Common myeloid progenitor, CD34-positive (primary cell): ENCODE measurements at regions not wholly inside any gene's neighbourhood (a gene's known extent, or its start where the extent isn't known, plus 50 kb on each side); places are given as distances from the start of the nearest gene placed in this dataset.
A peak's percentile ranks its signal among the peaks of the same experiment; 100 is the strongest.
"Not testable (repeated sequence)": the region's sequence is repeated elsewhere in the genome, so short reads cannot be mapped to it uniquely, and the experiment has no call there.

Source experiments
- CTCF ChIA-PET: fragments of 350-600 bp; sonication (Branson Sonifier 250); formaldehyde crosslinking; loops from one replicate; lab custom pipeline; 2021; ENCODE audit warnings: antibody characterized with exemption; lab: Charles Lee
- POLR2A ChIA-PET: fragments of 350-600 bp; sonication (Branson Sonifier 250); formaldehyde crosslinking; loops from one replicate; lab custom pipeline; 2021; ENCODE audit warnings: antibody characterized with exemption; lab: Charles Lee
- DNase-seq, 3 donors: peaks; one replicate each; pipeline versions ENCODE4 v3.0.0 to v3.0.0-alpha.2; 2013
- H3K27ac ChIP-seq, 2 experiments: 1 replicate in 1 of 2; 2 replicates in 1 of 2; pipeline ENCODE4 v1.7.0; 2013; ENCODE audit warnings: inconsistent platforms in 2 of 2, low read length in 2 of 2, mild to moderate bottlenecking in 2 of 2, low read depth in 1 of 2, moderate library complexity in 1 of 2; ENCODE audit not compliant: severe bottlenecking in 2 of 2, insufficient read depth in 1 of 2, poor library complexity in 1 of 2
- H3K27me3 ChIP-seq, 5 experiments: replicated peaks in 2 of 5; 1 replicate in 3 of 5; 2 replicates in 2 of 5; pipeline versions ENCODE4 v1.6.1 to v1.7.0; 2013; ENCODE audit warnings: low read length in 4 of 5, mild to moderate bottlenecking in 2 of 5, moderate library complexity in 2 of 5, inconsistent platforms in 1 of 5; ENCODE audit not compliant: insufficient read depth in 5 of 5, control insufficient read depth in 4 of 5
- H3K36me3 ChIP-seq, 4 experiments: 1 replicate in 2 of 4; 2 replicates in 2 of 4; pipeline versions ENCODE4 v1.6.1 to v1.7.0; 2013; ENCODE audit warnings: low read length in 3 of 4, control low read depth in 1 of 4, mild to moderate bottlenecking in 1 of 4; ENCODE audit not compliant: control insufficient read depth in 4 of 4, insufficient read depth in 4 of 4
- H3K4me1 ChIP-seq, 4 experiments: 1 replicate in 3 of 4; 2 replicates in 1 of 4; pipeline versions ENCODE4 v1.6.1 to v1.7.1; 2013; ENCODE audit warnings: low read length in 3 of 4, mild to moderate bottlenecking in 3 of 4, control low read depth in 1 of 4, inconsistent platforms in 1 of 4, moderate library complexity in 1 of 4; ENCODE audit not compliant: control insufficient read depth in 4 of 4, insufficient read depth in 4 of 4; ENCODE audit errors: control extremely low read depth in 1 of 4
- H3K4me3 ChIP-seq, 7 experiments: 1 replicate in 4 of 7; 2 replicates in 3 of 7; pipeline versions ENCODE4 v1.5.1 to v1.7.0; 2013; ENCODE audit warnings: mild to moderate bottlenecking in 7 of 7, low read length in 6 of 7, moderate library complexity in 6 of 7, inconsistent platforms in 2 of 7, low read depth in 2 of 7, control low read depth in 1 of 7; ENCODE audit not compliant: insufficient read depth in 4 of 7, control insufficient read depth in 1 of 7; ENCODE audit errors: extremely low read depth in 1 of 7
- H3K9me3 ChIP-seq, 5 experiments: 1 replicate in 4 of 5; 2 replicates in 1 of 5; pipeline versions ENCODE4 v1.6.1 to v1.7.1; 2013; ENCODE audit warnings: low read length in 4 of 5, mild to moderate bottlenecking in 2 of 5, inconsistent platforms in 1 of 5, low read depth in 1 of 5, moderate library complexity in 1 of 5; ENCODE audit not compliant: control insufficient read depth in 4 of 5, insufficient read depth in 2 of 5; ENCODE audit errors: control extremely low read depth in 1 of 5
- WGBS: methylation state at CpG from one replicate; pipeline ENCODE4 v1.1.5; 2013; ENCODE audit not compliant: insufficient coverage; 5-methylcytosine and 5-hydroxymethylcytosine counted together

DNA sequence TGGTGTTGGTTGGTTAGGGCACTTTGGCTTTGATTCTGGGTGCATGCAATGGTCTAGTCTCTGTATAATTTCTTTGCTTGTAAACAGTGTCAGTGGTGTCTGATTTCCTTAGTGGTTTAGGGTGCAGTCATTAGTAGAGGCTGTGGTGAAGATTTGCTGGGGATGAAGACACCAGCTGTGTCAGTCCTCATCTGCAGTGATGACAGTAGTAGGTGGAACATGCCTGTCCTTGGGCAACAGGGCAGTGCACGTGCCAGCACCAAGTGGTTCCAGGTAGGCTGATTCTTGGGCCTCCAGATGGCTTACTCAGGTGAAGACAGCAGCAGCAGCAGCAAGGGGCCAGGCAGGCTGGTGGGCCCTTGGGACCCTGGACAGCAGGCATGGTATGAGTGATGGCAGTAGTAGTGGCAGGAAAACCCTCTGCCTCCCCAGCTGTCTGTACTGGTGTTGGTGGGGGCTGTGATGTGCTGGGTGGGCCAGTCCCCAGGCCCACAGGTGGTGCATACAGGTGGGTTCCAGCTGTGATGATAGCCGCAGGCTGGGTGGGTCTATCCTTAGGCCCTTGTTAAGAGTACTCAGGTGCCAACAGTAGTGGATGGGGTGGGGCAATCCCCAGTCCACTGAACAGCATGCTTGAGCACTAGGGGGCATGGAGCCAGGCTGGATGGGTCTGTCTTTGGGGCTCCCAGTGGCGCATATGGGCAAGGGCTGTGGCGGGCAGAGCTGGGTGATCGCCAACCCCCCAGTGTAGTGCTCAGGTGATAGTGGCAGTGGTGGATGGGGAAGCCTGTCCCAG, 140.7 kb upstream of the THUMPD2 start:
- Histone ChIP-seq H3K27ac (no peak overlapping the region), H3K36me3 (no peaks in the 10 kb centered on the region), H3K4me3 (no peak overlapping the region), H3K4me1 (peaks cover 0 to 2% (median 0%) of the 10 kb centered on the region in 4 experiments), H3K27me3 (no peaks in the 10 kb centered on the region), H3K9me3 (no peaks in the 10 kb centered on the region)
- 100% methylated on average over 1 of the region's 5 CpGs for WGBS
- ChIA-PET POLR2A (no interaction called here), CTCF (interaction anchor here (0.7 kb wide), 1 partner anchor 79 kb away, joined by 3 read pairs; no protein-coding TSS in a partner anchor)
- peak in 1 of 3 donors; percentile 1 for DNase-seq

- no peaks in the 10 kb centered on the region for H3K27me3 ChIP-seq
- H3K27ac ChIP-seq = no peak overlapping the region
- no peaks in the 10 kb centered on the region for H3K36me3 ChIP-seq
- peaks cover 0 to 3% (median 1%) of the 10 kb centered on the region in 4 experiments for H3K4me1 ChIP-seq
- POLR2A ChIA-PET = no interaction called here
- no peaks in the 10 kb centered on the region for H3K9me3 ChIP-seq
- no peak for DNase-seq
- H3K4me3 ChIP-seq = no peak overlapping the region
- CTCF ChIA-PET = no interaction called here
These were observed 139.8 kb upstream of the THUMPD2 start for GRCh38 chr2:39918886-39919285.

DNA sequence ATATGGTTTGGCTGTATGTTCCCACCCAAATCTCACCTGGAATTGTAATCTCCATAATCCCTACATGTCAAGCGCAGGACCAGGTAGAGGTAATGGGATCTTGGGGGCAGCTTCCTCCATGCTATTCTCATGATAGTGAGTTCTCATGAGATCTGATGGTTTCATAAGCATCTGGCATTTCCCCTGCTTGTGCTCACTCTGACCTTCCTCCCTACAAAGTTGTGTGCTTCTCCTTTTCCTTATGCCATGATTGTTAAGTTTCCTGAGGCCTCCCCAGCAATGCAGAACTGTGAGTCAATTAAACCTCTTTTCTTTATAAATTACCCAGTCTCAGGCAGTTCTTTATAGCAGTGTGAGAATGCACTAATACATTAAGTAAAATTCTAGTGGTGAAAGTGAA, 138.3 kb upstream of the THUMPD2 start:
- H3K27me3 ChIP-seq, POLR2A ChIA-PET, H3K4me3 ChIP-seq, CTCF ChIA-PET, H3K27ac ChIP-seq, H3K9me3 ChIP-seq, H3K36me3 ChIP-seq, H3K4me1 ChIP-seq: not testable (repeated sequence)
- WGBS = no CpG with 5 or more reads among the region's 1 CpG
- DNase-seq = peak in 1 of 3 donors; percentile 3

DNA sequence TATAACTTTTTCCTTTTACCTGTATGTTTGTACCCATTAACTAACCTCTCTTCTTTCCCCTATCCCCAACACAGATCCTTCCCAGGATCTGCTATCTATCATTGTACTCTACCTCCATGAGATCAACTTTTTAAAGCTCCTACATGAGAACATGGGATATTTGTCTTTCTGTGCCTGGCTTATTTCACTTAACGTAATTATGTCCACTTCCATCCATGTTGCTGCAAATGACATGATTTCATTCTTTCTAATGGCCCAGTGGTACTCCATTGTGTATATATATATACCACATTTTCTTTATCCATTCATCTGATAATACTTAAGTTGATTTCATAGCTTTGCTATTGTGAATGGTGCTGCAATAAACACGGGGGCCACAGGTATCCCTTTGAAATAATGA, 135.9 kb upstream of the THUMPD2 start:
- peaks cover 0 to 3% (median 0%) of the 10 kb centered on the region in 4 experiments for H3K4me1 ChIP-seq
- DNase-seq = no peak
- CTCF ChIA-PET = interaction anchor here (1.1 to 5.1 kb wide), 5 partner anchors 8 to 1867 kb away, joined by 3 to 36 read pairs (median 6); no protein-coding TSS in a partner anchor
- no peaks in the 10 kb centered on the region for H3K9me3 ChIP-seq
- H3K36me3 ChIP-seq = no peaks in the 10 kb centered on the region
- H3K27me3 ChIP-seq = no peaks in the 10 kb centered on the region
- no peak overlapping the region for H3K4me3 ChIP-seq
- no CpG with 5 or more reads among the region's 2 CpGs for WGBS
- no peak overlapping the region for H3K27ac ChIP-seq
- POLR2A ChIA-PET = no interaction called here

DNA sequence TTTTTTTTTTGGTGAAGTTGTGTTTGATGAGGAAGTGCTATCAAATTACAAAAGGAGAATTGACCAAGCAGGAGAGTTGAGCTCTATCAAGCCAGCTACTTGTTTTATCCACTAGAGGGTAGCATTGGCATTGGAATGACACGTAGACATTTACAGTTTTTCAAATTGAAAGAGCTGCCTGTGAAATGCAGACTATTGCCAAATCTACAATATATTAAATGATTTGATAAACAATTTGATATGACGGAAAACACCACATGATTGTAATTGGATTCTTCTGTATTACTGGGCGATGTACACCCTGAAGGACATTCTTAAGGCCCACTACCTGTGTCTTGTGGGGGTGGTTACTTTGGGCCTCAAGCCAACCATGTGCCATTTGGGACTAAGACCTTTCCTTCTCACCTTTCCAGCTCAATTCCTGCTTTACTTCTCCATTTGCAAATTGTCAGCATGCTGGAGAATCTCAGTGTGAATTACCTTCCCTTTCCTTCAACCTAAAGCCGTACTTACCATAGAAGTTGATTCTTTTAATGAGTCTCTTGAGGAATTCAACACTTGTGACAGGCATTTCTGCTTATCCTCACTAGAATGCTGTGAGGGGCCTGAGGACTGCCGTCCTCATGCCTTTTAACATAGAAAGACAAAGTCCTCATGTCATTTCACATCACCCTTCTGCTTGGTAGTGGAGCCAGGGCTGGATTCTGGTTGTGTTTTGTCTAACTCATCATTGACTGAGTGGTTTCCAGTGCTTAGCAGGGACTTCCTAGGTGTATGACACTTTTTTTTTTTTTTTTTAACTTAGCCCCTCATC, 134.8 kb upstream of the THUMPD2 start:
- POLR2A ChIA-PET = no interaction called here
- Histone ChIP-seq H3K4me1 (peaks cover 0 to 3% (median 0%) of the 10 kb centered on the region in 4 experiments), H3K36me3 (no peaks in the 10 kb centered on the region), H3K27ac (no peak overlapping the region), H3K9me3 (no peaks in the 10 kb centered on the region), H3K27me3 (no peaks in the 10 kb centered on the region), H3K4me3 (no peak overlapping the region)
- peak; percentile 66 to 86 (median 84) for DNase-seq
- CTCF ChIA-PET = interaction anchor here (0.8 to 5.1 kb wide), 11 partner anchors 9 to 1868 kb away, joined by 3 to 36 read pairs (median 4); no protein-coding TSS in a partner anchor
- WGBS = 90% methylated on average over 2 of the region's 5 CpGs

GRCh38 chr2:39902103-39902502, 123.0 kb upstream of the THUMPD2 start:
- ChIA-PET POLR2A (no interaction called here), CTCF (no interaction called here)
- Histone ChIP-seq H3K4me3 (no peak overlapping the region), H3K27ac (no peak overlapping the region), H3K27me3 (no peaks in the 10 kb centered on the region), H3K9me3 (peaks cover 0 to 2% (median 0%) of the 10 kb centered on the region in 5 experiments), H3K4me1 (no peaks in the 10 kb centered on the region), H3K36me3 (no peaks in the 10 kb centered on the region)
- DNase-seq = no peak

DNA sequence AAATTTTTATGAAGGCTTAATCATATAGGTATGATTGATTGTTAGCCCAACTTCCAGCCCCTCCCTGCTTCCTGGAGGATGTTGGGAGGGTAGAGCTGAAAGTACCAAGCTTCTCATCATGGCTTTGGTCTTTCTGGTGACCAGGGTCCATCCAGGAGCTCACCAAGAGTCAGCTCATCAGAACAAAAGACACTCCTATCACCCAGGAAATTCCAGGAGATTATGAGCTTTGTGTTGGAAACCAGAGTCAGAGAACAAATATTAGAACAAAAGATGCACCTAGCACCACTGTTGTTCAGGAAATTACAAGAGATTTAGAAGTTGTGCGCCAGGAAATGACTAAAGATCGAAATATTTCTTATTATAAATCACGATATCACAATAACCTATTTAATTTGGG, 119.9 kb upstream of the THUMPD2 start:
- H3K27me3 ChIP-seq = no peaks in the 10 kb centered on the region
- peaks cover 0 to 2% (median 0%) of the 10 kb centered on the region in 5 experiments for H3K9me3 ChIP-seq
- DNase-seq = no peak
- H3K27ac ChIP-seq = no peak overlapping the region
- CTCF ChIA-PET = interaction anchor here (0.8 to 0.9 kb wide), 2 partner anchors 12 to 15 kb away, joined by 4 to 5 read pairs; no protein-coding TSS in a partner anchor
- WGBS = no CpG with 5 or more reads among the region's 3 CpGs
- no peaks in the 10 kb centered on the region for H3K36me3 ChIP-seq
- H3K4me1 ChIP-seq = no peaks in the 10 kb centered on the region
- POLR2A ChIA-PET = no interaction called here
- H3K4me3 ChIP-seq = no peak overlapping the region
